Ascending aorta (tissue), 2 donors: ENCODE measurements at regions not wholly inside any gene's neighbourhood (a gene's known extent, or its start where the extent isn't known, plus 50 kb on each side); places are given as distances from the start of the nearest gene placed in this dataset.

ENCODE experiments used
- DNase-seq, 2 donors: peaks; one replicate each; pipeline ENCODE4 v3.0.0-alpha.2; 2019; ENCODE audit warnings: low spot score in 2 of 2
- H3K27ac ChIP-seq, 2 donors: fragments of 200-600 bp; sonication (generic); one replicate each; pipeline ENCODE4 v1.5.1; 2016 to 2017; ENCODE audit warnings: mild to moderate bottlenecking in 1 of 2
- H3K27me3 ChIP-seq: fragments of 200-600 bp; sonication (generic); one replicate; pipeline ENCODE4 v1.5.1; 2017
- H3K36me3 ChIP-seq, 2 donors: fragments of 200-600 bp; sonication (generic); one replicate each; pipeline ENCODE4 v1.5.1; 2016
- H3K4me1 ChIP-seq, 2 donors: fragments of 200-600 bp; sonication (generic); one replicate each; pipeline ENCODE4 v1.5.1; 2016 to 2017; ENCODE audit warnings: mild to moderate bottlenecking in 1 of 2
- H3K4me3 ChIP-seq, 2 donors: fragments of 200-600 bp; sonication (generic); one replicate each; pipeline ENCODE4 v1.5.1; 2016 to 2017; ENCODE audit warnings: mild to moderate bottlenecking in 1 of 2
- H3K9me3 ChIP-seq, 2 donors: fragments of 200-600 bp; sonication (generic); one replicate each; pipeline ENCODE4 v1.5.1; 2016
- CTCF ChIP-seq, 3 experiments: fragments of 200-600 bp in 2 of 3; fragments of 450-650 bp in 1 of 3; sonication (generic) in 2 of 3; IDR thresholded peaks; one replicate each; pipeline ENCODE4 v1.5.1; 2016 to 2019; ENCODE audit warnings: antibody characterized with exemption in 3 of 3, mild to moderate bottlenecking in 1 of 3, moderate library complexity in 1 of 3
- intact Hi-C: fragments of 100-400 bp; cut with DNase I; formaldehyde crosslinking; loops from one replicate; pipeline ENCODE4 v1.15.1; 2023

GRCh38 chr12:28099871-28100270 is 90.4 kb upstream of the CCDC91 start:
- no peak for DNase-seq
- TF ChIP-seq CTCF (IDR thresholded peaks at IDR 0.05), result no peak
- peaks cover 0 to 6% of the 10 kb centered on the region in 2 donors for H3K4me1 ChIP-seq
- H3K4me3 ChIP-seq, result no peak overlapping the region
- H3K36me3 ChIP-seq, result no peaks in the 10 kb centered on the region
- no peaks in the 10 kb centered on the region for H3K27me3 ChIP-seq
- intact Hi-C loops, result no loop called here
- no peak overlapping the region for H3K27ac ChIP-seq
- H3K9me3 ChIP-seq, result no peaks in the 10 kb centered on the region

GRCh38 chr12:28100717-28101116 is 89.5 kb upstream of the CCDC91 start:
- H3K4me3 ChIP-seq, result no peak overlapping the region
- H3K9me3 ChIP-seq, result no peaks in the 10 kb centered on the region
- no peak for DNase-seq
- H3K36me3 ChIP-seq, result no peaks in the 10 kb centered on the region
- peaks cover 0 to 6% of the 10 kb centered on the region in 2 donors for H3K4me1 ChIP-seq
- no peak for TF ChIP-seq CTCF (IDR thresholded peaks at IDR 0.05)
- H3K27ac ChIP-seq, result no peak overlapping the region
- intact Hi-C loops, result no loop called here
- H3K27me3 ChIP-seq, result no peaks in the 10 kb centered on the region

- Histone ChIP-seq H3K9me3 (no peaks in the 10 kb centered on the region), H3K4me1 (no peaks in the 10 kb centered on the region), H3K27ac (no peak overlapping the region), H3K4me3 (no peak overlapping the region), H3K36me3 (no peaks in the 10 kb centered on the region), H3K27me3 (no peaks in the 10 kb centered on the region)
- DNase-seq, result no peak
- no peak for TF ChIP-seq CTCF (IDR thresholded peaks at IDR 0.05)
- intact Hi-C loops, result no loop called here
These were observed 85.9 kb upstream of the CCDC91 start for GRCh38 chr12:28104316-28104715.

- no peaks in the 10 kb centered on the region for H3K9me3 ChIP-seq
- H3K4me1 ChIP-seq, result no peaks in the 10 kb centered on the region
- H3K27ac ChIP-seq, result no peak overlapping the region
- TF ChIP-seq CTCF (IDR thresholded peaks at IDR 0.05), result no peak
- H3K4me3 ChIP-seq, result no peak overlapping the region
- no peaks in the 10 kb centered on the region for H3K27me3 ChIP-seq
- intact Hi-C loops, result no loop called here
- DNase-seq, result no peak
- H3K36me3 ChIP-seq, result no peaks in the 10 kb centered on the region
These were observed 85.1 kb upstream of the CCDC91 start for GRCh38 chr12:28104903-28105864.

GRCh38 chr12:28107679-28108078 is 82.6 kb upstream of the CCDC91 start:
- H3K4me1 ChIP-seq, result no peaks in the 10 kb centered on the region
- no peaks in the 10 kb centered on the region for H3K27me3 ChIP-seq
- no peak overlapping the region for H3K27ac ChIP-seq
- H3K36me3 ChIP-seq, result no peaks in the 10 kb centered on the region
- intact Hi-C loops, result no loop called here
- no peak for TF ChIP-seq CTCF (IDR thresholded peaks at IDR 0.05)
- DNase-seq, result no peak
- no peak overlapping the region for H3K4me3 ChIP-seq
- H3K9me3 ChIP-seq, result peaks cover 0 to 9% of the 10 kb centered on the region in 2 donors
